H1 (cell line): ENCODE measurements at regions not wholly inside any gene's neighbourhood (a gene's known extent, or its start where the extent isn't known, plus 50 kb on each side); places are given as distances from the start of the nearest gene placed in this dataset.

Source experiments
- ATF2 ChIP-seq: IDR thresholded peaks from 2 replicates; pipeline ENCODE4 v1.6.1; 2012; ENCODE audit warnings: low read length, inconsistent platforms
- RBBP5 ChIP-seq: IDR thresholded peaks from 2 replicates; pipeline ENCODE4 v1.7.1; 2012; ENCODE audit warnings: low read depth, mild to moderate bottlenecking, inconsistent platforms, low read length, moderate library complexity, borderline replicate concordance
- TAF1 ChIP-seq: IDR thresholded peaks from 2 replicates; pipeline ENCODE4 v1.6.1; 2011; ENCODE audit warnings: mild to moderate bottlenecking, low read depth, low read length

GRCh38 chr4:100244347-100244746 is 54.1 kb upstream of the DDIT4L start (continued):
- TF ChIP-seq ATF2 (no peak), RBBP5 (no peak), TAF1 (no peak)
- TF ChIP-seq, all 59 proteins: peak for 0
